ENCODE measurements at regions not wholly inside any gene's neighbourhood (a gene's known extent, or its start where the extent isn't known, plus 50 kb on each side); places are given as distances from the start of the nearest gene placed in this dataset.

GRCh38 chr2:183348492-183348891, 224.2 kb downstream of the NUP35 start:
- Histone ChIP-seq H3K27ac (ENCODE audit: low read depth) (no peak overlapping the region), H3K4me1 (ENCODE audit: insufficient read depth) (no peaks in the 10 kb centered on the region), H3K36me3 (ENCODE audit: insufficient read depth) (no peaks in the 10 kb centered on the region), H3K4me3 (ENCODE audit: low read depth, low read length) (no peak overlapping the region)
- 89% methylated on average over 2 of the region's 2 CpGs for WGBS
- DNase-seq (ENCODE audit: extremely low spot score), result no peak

- no peak overlapping the region for H3K4me3 ChIP-seq (ENCODE audit: low read depth, low read length)
- H3K27ac ChIP-seq (ENCODE audit: low read depth), result no peak overlapping the region
- H3K36me3 ChIP-seq (ENCODE audit: insufficient read depth), result no peaks in the 10 kb centered on the region
- H3K4me1 ChIP-seq (ENCODE audit: insufficient read depth), result no peaks in the 10 kb centered on the region
- DNase-seq (ENCODE audit: extremely low spot score), result no peak
- WGBS, result 81% methylated on average over 7 of the region's 7 CpGs
Measured at GRCh38 chr2:183349091-183349490, 224.8 kb downstream of the NUP35 start.

GRCh38 chr2:183359867-183360266, 235.6 kb downstream of the NUP35 start:
- Histone ChIP-seq H3K27ac (ENCODE audit: low read depth) (no peak overlapping the region), H3K36me3 (ENCODE audit: insufficient read depth) (no peaks in the 10 kb centered on the region), H3K4me3 (ENCODE audit: low read depth, low read length) (no peak overlapping the region), H3K4me1 (ENCODE audit: insufficient read depth) (no peaks in the 10 kb centered on the region)
- DNase-seq (ENCODE audit: extremely low spot score), result no peak
- 80% methylated on average over 2 of the region's 2 CpGs for WGBS

- Histone ChIP-seq H3K4me1 (ENCODE audit: insufficient read depth) (no peaks in the 10 kb centered on the region), H3K36me3 (ENCODE audit: insufficient read depth) (no peaks in the 10 kb centered on the region), H3K27ac (ENCODE audit: low read depth) (no peak overlapping the region), H3K4me3 (ENCODE audit: low read depth, low read length) (no peak overlapping the region)
- no peak for DNase-seq (ENCODE audit: extremely low spot score)
Measured at GRCh38 chr2:183371545-183371944, 247.3 kb downstream of the NUP35 start.

- no peaks in the 10 kb centered on the region for H3K36me3 ChIP-seq (ENCODE audit: insufficient read depth)
- 93% methylated on average over 3 of the region's 3 CpGs for WGBS
- H3K4me1 ChIP-seq (ENCODE audit: insufficient read depth), result no peaks in the 10 kb centered on the region
- no peak overlapping the region for H3K27ac ChIP-seq (ENCODE audit: low read depth)
- DNase-seq (ENCODE audit: extremely low spot score), result no peak
- no peak overlapping the region for H3K4me3 ChIP-seq (ENCODE audit: low read depth, low read length)
Measured at GRCh38 chr2:183375821-183376220, 251.6 kb downstream of the NUP35 start.

GRCh38 chr2:183383854-183384253, 259.6 kb downstream of the NUP35 start:
- no peak for DNase-seq (ENCODE audit: extremely low spot score)
- Histone ChIP-seq H3K27ac (ENCODE audit: low read depth) (no peak overlapping the region), H3K4me3 (ENCODE audit: low read depth, low read length) (no peak overlapping the region), H3K4me1 (ENCODE audit: insufficient read depth) (no peaks in the 10 kb centered on the region), H3K36me3 (ENCODE audit: insufficient read depth) (no peaks in the 10 kb centered on the region)
- WGBS, result 97% methylated on average over 1 of the region's 1 CpG

GRCh38 chr2:183389546-183390080, 265.4 kb downstream of the NUP35 start:
- no peak overlapping the region for H3K4me3 ChIP-seq (ENCODE audit: low read depth, low read length)
- no peaks in the 10 kb centered on the region for H3K4me1 ChIP-seq (ENCODE audit: insufficient read depth)
- no peaks in the 10 kb centered on the region for H3K36me3 ChIP-seq (ENCODE audit: insufficient read depth)
- no peak overlapping the region for H3K27ac ChIP-seq (ENCODE audit: low read depth)
- 87% methylated on average over 2 of the region's 2 CpGs for WGBS
- no peak for DNase-seq (ENCODE audit: extremely low spot score)

- H3K36me3 ChIP-seq (ENCODE audit: insufficient read depth), result no peaks in the 10 kb centered on the region
- 83% methylated on average over 4 of the region's 4 CpGs for WGBS
- DNase-seq (ENCODE audit: extremely low spot score), result no peak
- no peak overlapping the region for H3K27ac ChIP-seq (ENCODE audit: low read depth)
- H3K4me1 ChIP-seq (ENCODE audit: insufficient read depth), result no peaks in the 10 kb centered on the region
- no peak overlapping the region for H3K4me3 ChIP-seq (ENCODE audit: low read depth, low read length)
Measured at GRCh38 chr2:183390109-183390508, 265.9 kb downstream of the NUP35 start.

- no peaks in the 10 kb centered on the region for H3K4me1 ChIP-seq (ENCODE audit: insufficient read depth)
- H3K4me3 ChIP-seq (ENCODE audit: low read depth, low read length), result no peak overlapping the region
- DNase-seq (ENCODE audit: extremely low spot score), result no peak
- H3K36me3 ChIP-seq (ENCODE audit: insufficient read depth), result no peaks in the 10 kb centered on the region
- 92% methylated on average over 7 of the region's 7 CpGs for WGBS
- H3K27ac ChIP-seq (ENCODE audit: low read depth), result no peak overlapping the region
Measured at GRCh38 chr2:183404392-183404791, 280.1 kb downstream of the NUP35 start.

GRCh38 chr2:183408562-183408961, 284.3 kb downstream of the NUP35 start:
- Histone ChIP-seq H3K36me3 (ENCODE audit: insufficient read depth) (no peaks in the 10 kb centered on the region), H3K4me1 (ENCODE audit: insufficient read depth) (no peaks in the 10 kb centered on the region), H3K27ac (ENCODE audit: low read depth) (no peak overlapping the region), H3K4me3 (ENCODE audit: low read depth, low read length) (no peak overlapping the region)
- 2% methylated on average over 1 of the region's 1 CpG for WGBS
- DNase-seq (ENCODE audit: extremely low spot score), result no peak

GRCh38 chr2:183409662-183410061, 285.4 kb downstream of the NUP35 start:
- no peak for DNase-seq (ENCODE audit: extremely low spot score)

GRCh38 chr2:183416753-183417152, 292.5 kb downstream of the NUP35 start:
- DNase-seq (ENCODE audit: extremely low spot score), result no peak
- Histone ChIP-seq H3K27ac (ENCODE audit: low read depth) (no peak overlapping the region), H3K36me3 (ENCODE audit: insufficient read depth) (no peaks in the 10 kb centered on the region), H3K4me3 (ENCODE audit: low read depth, low read length) (no peak overlapping the region), H3K4me1 (ENCODE audit: insufficient read depth) (no peaks in the 10 kb centered on the region)
- WGBS, result 69% methylated on average over 4 of the region's 4 CpGs

More at GRCh38 chr2:183409662-183410061, 285.4 kb downstream of the NUP35 start:
- no peak overlapping the region for H3K27ac ChIP-seq (ENCODE audit: low read depth)
- H3K36me3 ChIP-seq (ENCODE audit: insufficient read depth), result no peaks in the 10 kb centered on the region
- H3K4me1 ChIP-seq (ENCODE audit: insufficient read depth), result no peaks in the 10 kb centered on the region
- no peak overlapping the region for H3K4me3 ChIP-seq (ENCODE audit: low read depth, low read length)

GRCh38 chr2:183426825-183427224, 302.6 kb downstream of the NUP35 start:
- WGBS, result 76% methylated on average over 3 of the region's 3 CpGs
- no peak overlapping the region for H3K27ac ChIP-seq (ENCODE audit: low read depth)
- H3K4me3 ChIP-seq (ENCODE audit: low read depth, low read length), result no peak overlapping the region
- no peaks in the 10 kb centered on the region for H3K4me1 ChIP-seq (ENCODE audit: insufficient read depth)
- H3K36me3 ChIP-seq (ENCODE audit: insufficient read depth), result no peaks in the 10 kb centered on the region
- DNase-seq (ENCODE audit: extremely low spot score), result no peak

- WGBS, result 86% methylated on average over 3 of the region's 3 CpGs
- Histone ChIP-seq H3K4me3 (ENCODE audit: low read depth, low read length) (no peak overlapping the region), H3K27ac (ENCODE audit: low read depth) (no peak overlapping the region), H3K4me1 (ENCODE audit: insufficient read depth) (no peaks in the 10 kb centered on the region), H3K36me3 (ENCODE audit: insufficient read depth) (no peaks in the 10 kb centered on the region)
- no peak for DNase-seq (ENCODE audit: extremely low spot score)
Measured at GRCh38 chr2:183427558-183427957, 303.3 kb downstream of the NUP35 start.

GRCh38 chr2:183428881-183429280, 304.6 kb downstream of the NUP35 start:
- no peaks in the 10 kb centered on the region for H3K36me3 ChIP-seq (ENCODE audit: insufficient read depth)
- no peak overlapping the region for H3K4me3 ChIP-seq (ENCODE audit: low read depth, low read length)
- no peaks in the 10 kb centered on the region for H3K4me1 ChIP-seq (ENCODE audit: insufficient read depth)
- DNase-seq (ENCODE audit: extremely low spot score), result no peak
- H3K27ac ChIP-seq (ENCODE audit: low read depth), result no peak overlapping the region
